Urinary bladder (tissue), 3 donors: ENCODE measurements at regions not wholly inside any gene's neighbourhood (a gene's known extent, or its start where the extent isn't known, plus 50 kb on each side); places are given as distances from the start of the nearest gene placed in this dataset.
A peak's percentile ranks its signal among the peaks of the same experiment; 100 is the strongest.
"Not testable (repeated sequence)": the region's sequence is repeated elsewhere in the genome, so short reads cannot be mapped to it uniquely, and the experiment has no call there.

Source experiments
- DNase-seq: peaks from one replicate; pipeline ENCODE4 v3.0.0-alpha.2; 2015; ENCODE audit errors: extremely low spot score
- H3K27ac ChIP-seq: one replicate; pipeline ENCODE4 v1.5.1; 2013; ENCODE audit warnings: low read depth, mild to moderate bottlenecking, moderate library complexity
- H3K36me3 ChIP-seq: one replicate; pipeline ENCODE4 v1.6.1; 2013; ENCODE audit warnings: mild to moderate bottlenecking, moderate library complexity; ENCODE audit not compliant: insufficient read depth
- H3K4me1 ChIP-seq: one replicate; pipeline ENCODE4 v1.6.1; 2013; ENCODE audit warnings: mild to moderate bottlenecking, moderate library complexity; ENCODE audit not compliant: insufficient read depth
- H3K4me3 ChIP-seq: one replicate; pipeline ENCODE4 v1.5.1; 2013; ENCODE audit warnings: low read depth, low read length
- WGBS: extraction: QIAGEN DNeasy Blood & Tissue Kit; methylation state at CpG from one replicate; pipeline ENCODE4 v1.1.7; 2013; 5-methylcytosine and 5-hydroxymethylcytosine counted together
- donor health status: healthy with polysubstance abuse.
- donor health status: healthy.

- Histone ChIP-seq H3K4me3 (no peak overlapping the region), H3K27ac (no peak overlapping the region), H3K4me1 (no peaks in the 10 kb centered on the region), H3K36me3 (no peaks in the 10 kb centered on the region)
- WGBS = 98% methylated on average over 1 of the region's 1 CpG
- no peak for DNase-seq
Measured at GRCh38 chr6:74455786-74456185, 750.1 kb downstream of the COL12A1 start.

DNA sequence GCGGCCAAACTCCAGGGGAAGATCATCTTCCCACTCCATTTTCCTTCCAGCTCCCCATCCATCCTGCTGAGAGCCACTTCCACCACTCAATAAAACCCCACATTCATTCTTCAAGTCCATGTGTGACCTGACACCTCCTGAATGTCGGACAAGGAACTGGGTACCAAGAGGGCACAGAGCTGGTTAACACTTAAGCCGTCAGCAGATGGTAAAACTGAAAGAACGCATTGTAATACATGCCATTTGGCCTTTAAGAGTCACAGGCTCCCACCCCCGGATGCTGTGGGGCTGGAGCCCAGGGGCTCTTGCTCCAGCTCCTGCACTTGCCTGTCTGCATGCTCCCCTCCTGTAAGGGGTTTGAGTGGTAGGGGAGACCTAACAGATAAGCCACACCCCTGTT is 753.9 kb downstream of the COL12A1 start:
- Histone ChIP-seq H3K4me1 (no peaks in the 10 kb centered on the region), H3K36me3 (no peaks in the 10 kb centered on the region), H3K4me3 (no peak overlapping the region), H3K27ac (no peak overlapping the region)
- no peak for DNase-seq
- WGBS = 69% methylated on average over 5 of the region's 5 CpGs

- no peak for DNase-seq
- no peak overlapping the region for H3K4me3 ChIP-seq
- WGBS = 92% methylated on average over 4 of the region's 4 CpGs
- no peaks in the 10 kb centered on the region for H3K4me1 ChIP-seq
- no peaks in the 10 kb centered on the region for H3K36me3 ChIP-seq
- no peak overlapping the region for H3K27ac ChIP-seq
Measured at GRCh38 chr6:74448850-74449249, 752.8 kb downstream of the CD109 start.

DNA sequence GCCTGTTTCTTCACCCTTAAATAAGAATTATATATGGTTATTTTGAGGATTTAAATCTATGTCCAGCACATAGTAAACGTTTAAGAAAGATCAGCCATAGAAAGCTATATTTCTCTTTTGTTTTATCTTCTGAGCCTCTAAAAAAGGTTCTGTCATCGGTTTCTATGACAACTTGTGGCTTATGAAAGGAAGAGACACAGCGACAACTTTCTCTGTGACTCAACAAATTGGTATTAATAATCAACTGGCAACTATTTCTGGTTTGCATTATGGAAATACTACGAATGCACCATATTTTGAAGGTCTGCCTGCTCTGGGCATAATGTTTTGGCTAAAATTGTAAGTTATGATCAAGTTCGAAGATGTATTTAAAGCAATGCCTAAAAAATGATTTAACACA is 751.0 kb downstream of the CD109 start:
- Histone ChIP-seq H3K36me3 (no peaks in the 10 kb centered on the region), H3K4me1 (no peaks in the 10 kb centered on the region), H3K27ac (no peak overlapping the region), H3K4me3 (no peak overlapping the region)
- DNase-seq = no peak
- 72% methylated on average over 5 of the region's 5 CpGs for WGBS

GRCh38 chr6:74439123-74439811 is 743.3 kb downstream of the CD109 start:
- H3K4me1 ChIP-seq = no peaks in the 10 kb centered on the region
- WGBS = 73% methylated on average over 1 of the region's 1 CpG
- no peak overlapping the region for H3K4me3 ChIP-seq
- no peak for DNase-seq
- no peak overlapping the region for H3K27ac ChIP-seq
- no peaks in the 10 kb centered on the region for H3K36me3 ChIP-seq

DNA sequence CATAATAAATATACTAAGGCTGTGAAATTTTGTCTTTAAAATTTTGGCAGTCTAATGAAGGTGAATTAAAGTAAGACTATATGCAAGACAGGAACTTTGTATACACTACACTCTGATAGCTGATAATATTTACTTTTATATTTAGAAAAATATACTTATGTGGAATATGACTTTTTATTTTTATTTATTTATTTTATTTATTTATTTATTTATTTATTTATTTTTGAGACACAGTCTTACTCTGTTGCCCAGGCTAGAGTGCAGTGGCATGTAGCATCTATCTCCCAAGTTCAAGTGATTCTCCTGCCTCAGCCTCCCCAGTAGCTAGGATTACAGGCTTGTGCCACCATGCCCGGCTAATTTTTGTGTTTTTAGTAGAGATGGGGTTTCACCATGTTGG is 742.4 kb downstream of the CD109 start:
- H3K36me3 ChIP-seq, H3K4me3 ChIP-seq, DNase-seq, H3K4me1 ChIP-seq, H3K27ac ChIP-seq: not testable (repeated sequence)
- 95% methylated on average over 1 of the region's 1 CpG for WGBS

- H3K36me3 ChIP-seq = no peaks in the 10 kb centered on the region
- no peak for DNase-seq
- H3K4me1 ChIP-seq = no peaks in the 10 kb centered on the region
- H3K4me3 ChIP-seq = no peak overlapping the region
- H3K27ac ChIP-seq = no peak overlapping the region
Measured at GRCh38 chr6:74434171-74434570, 738.2 kb downstream of the CD109 start.

DNA sequence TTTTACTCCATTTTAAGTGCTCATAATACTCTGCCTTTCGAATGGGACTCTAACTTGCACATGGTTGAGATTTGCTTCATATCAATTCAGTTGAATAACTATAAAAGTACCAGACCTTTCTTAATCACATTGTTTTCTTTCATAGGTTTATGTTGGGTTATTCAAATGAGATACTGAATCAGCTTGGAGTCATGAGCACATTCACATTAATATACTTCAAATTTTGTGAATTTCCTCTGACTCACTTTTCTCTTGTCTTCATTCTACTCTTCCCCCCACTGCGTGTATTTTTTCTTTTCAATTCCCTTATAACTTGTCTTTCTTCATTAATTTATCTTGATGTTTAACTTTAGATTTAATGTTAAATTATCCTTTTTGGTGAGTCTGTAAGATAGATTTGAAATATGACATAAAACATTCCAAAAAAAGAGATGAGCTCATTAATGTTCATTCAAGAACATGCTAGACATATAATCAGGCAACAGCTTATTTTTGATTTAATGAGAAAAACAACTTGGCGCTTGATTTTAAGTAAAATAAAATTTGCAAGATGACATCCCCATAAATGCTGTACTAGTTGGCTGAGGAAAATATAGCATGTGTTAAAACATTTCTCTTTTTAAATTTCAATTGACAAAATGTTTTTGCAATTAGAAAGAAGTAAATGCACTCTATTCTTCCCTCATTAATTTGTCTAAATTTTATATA is 736.0 kb downstream of the CD109 start:
- H3K36me3 ChIP-seq = no peaks in the 10 kb centered on the region
- no peaks in the 10 kb centered on the region for H3K4me1 ChIP-seq
- no peak overlapping the region for H3K27ac ChIP-seq
- 87% methylated on average over 3 of the region's 3 CpGs for WGBS
- DNase-seq = no peak
- H3K4me3 ChIP-seq = no peak overlapping the region

DNA sequence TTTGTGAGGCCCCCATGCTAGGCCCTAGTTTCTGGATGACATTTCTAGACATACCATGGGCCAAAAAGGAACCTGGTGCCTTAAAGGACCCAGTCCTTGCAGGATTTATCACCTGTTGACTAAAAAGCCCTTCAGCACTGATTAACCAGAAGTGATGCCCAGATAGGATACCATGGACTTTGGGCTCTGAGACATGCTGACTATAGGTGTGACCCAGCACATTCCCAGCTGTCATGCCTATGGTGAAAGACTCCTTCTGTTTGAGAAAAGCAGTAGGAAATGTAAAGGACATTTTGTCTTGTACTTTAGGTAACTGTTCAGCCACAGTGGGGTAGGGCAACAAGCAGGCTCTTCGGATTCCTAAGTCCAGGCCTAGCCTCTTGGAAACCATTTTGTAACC is 724.2 kb downstream of the CD109 start:
- H3K36me3 ChIP-seq = no peaks in the 10 kb centered on the region
- H3K4me3 ChIP-seq = no peak overlapping the region
- 96% methylated on average over 1 of the region's 1 CpG for WGBS
- H3K4me1 ChIP-seq = no peaks in the 10 kb centered on the region
- H3K27ac ChIP-seq = no peak overlapping the region
- DNase-seq = no peak

GRCh38 chr6:74415056-74415455 is 719.1 kb downstream of the CD109 start:
- H3K36me3 ChIP-seq = no peaks in the 10 kb centered on the region
- no peak overlapping the region for H3K4me3 ChIP-seq
- no peak for DNase-seq
- no peaks in the 10 kb centered on the region for H3K4me1 ChIP-seq
- H3K27ac ChIP-seq = no peak overlapping the region

- no peak overlapping the region for H3K4me3 ChIP-seq
- 85% methylated on average over 1 of the region's 1 CpG for WGBS
- no peak for DNase-seq
- no peaks in the 10 kb centered on the region for H3K4me1 ChIP-seq
- H3K27ac ChIP-seq = no peak overlapping the region
- H3K36me3 ChIP-seq = no peaks in the 10 kb centered on the region
Measured at GRCh38 chr6:74410630-74411029, 714.6 kb downstream of the CD109 start.

- peak; percentile 21 for DNase-seq
- Histone ChIP-seq H3K4me3 (no peak overlapping the region), H3K36me3 (no peaks in the 10 kb centered on the region), H3K4me1 (no peaks in the 10 kb centered on the region), H3K27ac (no peak overlapping the region)
- WGBS = 0% methylated on average over 1 of the region's 1 CpG
Measured at GRCh38 chr6:74409447-74409846, 713.4 kb downstream of the CD109 start.

DNA sequence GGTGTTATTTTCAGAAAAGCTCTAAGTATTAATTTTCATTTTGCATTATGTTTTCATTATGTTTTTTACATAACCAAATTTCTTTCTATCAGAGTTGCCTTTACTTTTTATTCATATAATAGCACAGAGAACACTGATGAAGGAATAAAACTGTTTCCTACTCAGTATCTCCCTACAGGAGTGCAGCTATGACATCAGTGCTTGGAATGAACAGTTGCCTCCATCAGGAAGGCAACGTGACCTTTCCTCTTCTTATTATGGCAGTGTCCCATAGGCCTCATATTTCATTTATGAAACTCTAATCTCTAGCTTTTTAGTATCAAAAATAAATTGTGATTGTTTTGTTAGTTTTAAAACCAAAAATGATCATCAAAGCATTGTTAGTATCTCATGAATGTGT is 712.8 kb downstream of the CD109 start:
- no peak overlapping the region for H3K4me3 ChIP-seq
- DNase-seq = no peak
- no peak overlapping the region for H3K27ac ChIP-seq
- WGBS = 34% methylated on average over 1 of the region's 1 CpG
- no peaks in the 10 kb centered on the region for H3K4me1 ChIP-seq
- H3K36me3 ChIP-seq = no peaks in the 10 kb centered on the region

DNA sequence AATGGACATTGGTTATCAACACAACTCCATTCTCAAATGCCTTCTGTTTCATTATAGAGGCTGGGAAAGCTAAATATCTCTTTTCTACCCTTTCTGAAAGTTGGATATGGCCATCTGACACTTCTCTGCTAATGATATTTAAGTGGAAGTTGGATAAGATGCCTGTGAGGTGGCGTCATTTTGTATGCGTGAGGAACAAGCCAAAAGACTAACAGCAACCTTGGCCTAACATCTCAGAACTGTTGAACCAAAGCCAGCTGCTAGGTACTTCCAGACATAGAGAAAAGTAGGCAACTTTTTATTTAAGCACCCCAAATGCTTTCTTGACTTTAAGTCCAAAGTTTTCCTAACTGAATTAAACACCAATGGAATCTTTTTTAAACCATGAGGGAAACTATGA is 708.4 kb downstream of the CD109 start:
- H3K27ac ChIP-seq = no peak overlapping the region
- WGBS = 67% methylated on average over 2 of the region's 2 CpGs

More for the DNA sequence above, 708.4 kb downstream of the CD109 start:
- Histone ChIP-seq H3K4me3 (no peak overlapping the region), H3K4me1 (no peaks in the 10 kb centered on the region), H3K36me3 (no peaks in the 10 kb centered on the region)
- DNase-seq = no peak
